Neural cell (in vitro differentiated cells): ENCODE measurements at regions not wholly inside any gene's neighbourhood (a gene's known extent, or its start where the extent isn't known, plus 50 kb on each side); places are given as distances from the start of the nearest gene placed in this dataset.

ENCODE experiments used
- H2AFZ ChIP-seq: fragments of 200-600, 300-800 bp; sonication (generic), shearing (Covaris generic); 2 replicates; pipeline ENCODE4 v1.6.0; 2014; ENCODE audit warnings: low read depth, mild to moderate bottlenecking, antibody characterized with exemption, low read length, moderate library complexity
- H3F3A ChIP-seq: fragments of 200-600 bp; shearing (Covaris generic); 2 replicates; pipeline ENCODE4 v1.6.1; 2016; ENCODE audit warnings: mild to moderate bottlenecking, moderate library complexity, mixed read lengths, antibody characterized with exemption, low read length; ENCODE audit not compliant: insufficient read depth, poor library complexity, severe bottlenecking
- H3K27ac ChIP-seq: fragments of 200-600, 300-800 bp; sonication (generic), shearing (Covaris generic); 2 replicates; pipeline ENCODE4 v1.5.1; 2014; ENCODE audit warnings: mild to moderate bottlenecking, low read length, moderate library complexity
- H3K27me3 ChIP-seq: fragments of 300-800, 200-600 bp; sonication (generic), shearing (Covaris generic); 2 replicates; pipeline ENCODE4 v1.6.0; 2014; ENCODE audit warnings: mild to moderate bottlenecking, low read depth, low read length, moderate library complexity; ENCODE audit not compliant: insufficient read depth
- H3K36me3 ChIP-seq: fragments of 300-800, 200-600 bp; sonication (generic), shearing (Covaris generic); 2 replicates; pipeline ENCODE4 v1.5.1; 2014; ENCODE audit warnings: mild to moderate bottlenecking, antibody characterized with exemption, low read length, moderate library complexity; ENCODE audit not compliant: insufficient read depth
- H3K4me2 ChIP-seq: fragments of 300-800, 200-600 bp; sonication (generic), shearing (Covaris generic); 2 replicates; pipeline ENCODE4 v1.6.0; 2014; ENCODE audit warnings: mild to moderate bottlenecking, low read length
- H3K4me3 ChIP-seq: fragments of 300-800, 200-600 bp; sonication (generic), shearing (Covaris generic); 2 replicates; pipeline ENCODE4 v1.5.1; 2014; ENCODE audit warnings: mild to moderate bottlenecking, low read length, moderate library complexity
- H3K79me2 ChIP-seq: fragments of 200-600 bp; shearing (Covaris generic); replicated peaks from 2 replicates; pipeline ENCODE4 v1.6.0; 2014; ENCODE audit warnings: mild to moderate bottlenecking, low read length, moderate library complexity; ENCODE audit not compliant: insufficient read depth
- H3K9ac ChIP-seq: fragments of 300-800, 200-600 bp; sonication (generic), shearing (Covaris generic); 2 replicates; pipeline ENCODE4 v1.6.1; 2016; ENCODE audit warnings: mild to moderate bottlenecking, low read length, mixed read lengths
- H3K9me2 ChIP-seq: fragments of 200-600 bp; shearing (Covaris generic); 2 replicates; pipeline ENCODE4 v1.6.1; 2016; ENCODE audit warnings: mild to moderate bottlenecking, low read length, mixed read lengths; ENCODE audit not compliant: insufficient read depth
- H3K9me3 ChIP-seq: fragments of 200-600, 300-800 bp; sonication (generic), shearing (Covaris generic); 2 replicates; pipeline ENCODE4 v1.6.1; 2016; ENCODE audit warnings: mild to moderate bottlenecking, mixed run types, low read length, moderate library complexity, mixed read lengths
- H4K20me1 ChIP-seq: fragments of 200-600 bp; shearing (Covaris generic); 2 replicates; pipeline ENCODE4 v1.6.1; 2016; ENCODE audit warnings: mild to moderate bottlenecking, mixed run types; ENCODE audit not compliant: insufficient read depth
- CTCF ChIP-seq: fragments of 450-650 bp; IDR thresholded peaks from 2 replicates; pipeline ENCODE4 v1.5.1; 2014; ENCODE audit warnings: antibody characterized with exemption, mild to moderate bottlenecking, moderate library complexity; ENCODE audit not compliant: poor library complexity, severe bottlenecking
- EP300 ChIP-seq: fragments of 450-650 bp; conservative IDR thresholded peaks from 2 replicates; pipeline ENCODE4 v1.6.1; 2014; ENCODE audit warnings: antibody characterized with exemption, mild to moderate bottlenecking, moderate library complexity; ENCODE audit not compliant: poor library complexity, severe bottlenecking
- EZH2 ChIP-seq: fragments of 200-600, 300-800 bp; shearing (Covaris generic), sonication (generic); IDR thresholded peaks from 2 replicates; pipeline ENCODE4 v1.6.1; 2014; ENCODE audit warnings: antibody characterized with exemption, low read length, borderline replicate concordance, mild to moderate bottlenecking; ENCODE audit not compliant: insufficient read depth, poor library complexity, severe bottlenecking
- MXI1 ChIP-seq: fragments of 450-650 bp; conservative IDR thresholded peaks from 2 replicates; pipeline ENCODE4 v1.6.1; 2014; ENCODE audit warnings: antibody characterized with exemption, mild to moderate bottlenecking; ENCODE audit not compliant: poor library complexity, severe bottlenecking
- POLR2AphosphoS5 ChIP-seq: IDR thresholded peaks from 2 replicates; pipeline ENCODE4 v1.6.1; 2012
- RAD21 ChIP-seq: fragments of 450-650 bp; conservative IDR thresholded peaks from 2 replicates; pipeline ENCODE4 v1.6.1; 2014; ENCODE audit warnings: antibody characterized with exemption, mild to moderate bottlenecking, moderate library complexity
- REST ChIP-seq: IDR thresholded peaks from 2 replicates; pipeline ENCODE4 v1.6.1; 2012; ENCODE audit warnings: borderline replicate concordance
- SMC3 ChIP-seq: fragments of 450-650 bp; conservative IDR thresholded peaks from 2 replicates; pipeline ENCODE4 v1.6.1; 2014; ENCODE audit warnings: antibody characterized with exemption, mild to moderate bottlenecking, moderate library complexity; ENCODE audit not compliant: poor library complexity
- TAF1 ChIP-seq: IDR thresholded peaks from 2 replicates; pipeline ENCODE4 v1.6.1; 2012; ENCODE audit warnings: low read depth

- no peak for TF ChIP-seq POLR2AphosphoS5
- no peak overlapping the region for H3K9ac ChIP-seq
- no peaks in the 10 kb centered on the region for H3K79me2 ChIP-seq
- no peaks in the 10 kb centered on the region for H3K27me3 ChIP-seq
- H3K9me2 ChIP-seq, result no peaks in the 10 kb centered on the region
- H3K27ac ChIP-seq, result no peak overlapping the region
- H3F3A ChIP-seq, result no peaks in the 10 kb centered on the region
- no peak overlapping the region for H2AFZ ChIP-seq
- H3K9me3 ChIP-seq, result no peaks in the 10 kb centered on the region
- no peaks in the 10 kb centered on the region for H4K20me1 ChIP-seq
- no peak overlapping the region for H3K4me3 ChIP-seq
- no peaks in the 10 kb centered on the region for H3K36me3 ChIP-seq
- H3K4me2 ChIP-seq, result no peak overlapping the region
Observed at GRCh38 chr15:68498076-68498475, 66.1 kb upstream of the ITGA11 start.

DNA sequence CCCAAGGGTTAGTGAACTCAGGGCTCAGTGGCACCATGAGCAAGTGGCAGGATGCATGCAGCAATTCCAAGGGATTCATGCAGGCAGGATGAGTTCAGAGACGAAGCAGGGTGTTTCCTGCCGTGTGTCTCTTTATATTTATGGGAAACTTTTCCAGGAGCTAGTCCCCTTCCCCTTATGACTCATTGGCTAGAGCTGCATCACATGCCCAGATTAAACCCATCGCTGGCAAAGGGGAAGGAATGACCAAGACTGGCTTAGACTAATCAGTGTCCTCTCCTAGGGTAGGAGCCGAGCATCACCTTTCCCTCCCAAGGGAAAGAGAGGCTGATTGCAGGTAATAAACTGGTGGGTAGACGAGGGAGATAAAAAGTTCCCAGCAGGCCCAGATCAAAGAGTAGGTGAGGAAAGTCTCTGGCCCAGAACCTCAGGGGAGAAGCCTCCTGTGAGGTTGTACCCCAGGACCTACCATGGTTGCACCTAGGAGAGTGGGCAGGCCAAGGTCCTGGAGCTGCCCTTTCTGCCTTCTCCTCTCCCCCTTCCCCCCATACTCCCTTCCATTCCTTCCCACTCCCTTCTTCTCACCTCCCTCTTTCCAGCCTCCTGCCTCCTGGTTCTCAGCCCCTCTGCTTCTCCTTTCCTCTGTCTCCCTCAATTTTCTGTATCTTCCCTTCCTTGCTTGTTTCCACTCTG is 67.8 kb upstream of the ITGA11 start:
- Histone ChIP-seq H3K79me2 (no peaks in the 10 kb centered on the region), H3K4me2 (no peak overlapping the region), H3K36me3 (no peaks in the 10 kb centered on the region), H2AFZ (no peak overlapping the region), H3K27me3 (no peaks in the 10 kb centered on the region), H3K9ac (no peak overlapping the region), H3K9me2 (no peaks in the 10 kb centered on the region), H4K20me1 (no peaks in the 10 kb centered on the region), H3K27ac (no peak overlapping the region), H3F3A (no peaks in the 10 kb centered on the region), H3K4me3 (no peak overlapping the region), H3K9me3 (no peaks in the 10 kb centered on the region)
- TF ChIP-seq MXI1 (no peak), EZH2 (no peak), SMC3 (no peak), CTCF (no peak), POLR2AphosphoS5 (no peak), EP300 (no peak), RAD21 (no peak), TAF1 (no peak), REST (no peak)
